ENCODE measurements at regions not wholly inside any gene's neighbourhood (a gene's known extent, or its start where the extent isn't known, plus 50 kb on each side); places are given as distances from the start of the nearest gene placed in this dataset.
A peak's percentile ranks its signal among the peaks of the same experiment; 100 is the strongest.

GRCh38 chr4:120977435-120977997 is 55.0 kb upstream of the PRDM5 start:
- no peaks in the 10 kb centered on the region for H3K4me1 ChIP-seq
- no peak overlapping the region for H3K4me3 ChIP-seq
- H3K27me3 ChIP-seq: no peaks in the 10 kb centered on the region
- no peaks in the 10 kb centered on the region for H3K9me3 ChIP-seq
- TF ChIP-seq POLR2A (IDR thresholded peaks at IDR 0.05) (no peak), CTCF (IDR thresholded peaks at IDR 0.05) (peak in 4 of 6 experiments; percentile 18 to 40 (median 34))
- no peak for DNase-seq
- no peaks in the 10 kb centered on the region for H3K36me3 ChIP-seq
- H3K27ac ChIP-seq: no peak overlapping the region

- Histone ChIP-seq H3K9me3 (no peaks in the 10 kb centered on the region), H3K27me3 (no peaks in the 10 kb centered on the region), H3K27ac (no peak overlapping the region), H3K4me3 (no peak overlapping the region), H3K36me3 (no peaks in the 10 kb centered on the region), H3K4me1 (no peaks in the 10 kb centered on the region)
- TF ChIP-seq CTCF (IDR thresholded peaks at IDR 0.05) (no peak), POLR2A (IDR thresholded peaks at IDR 0.05) (no peak)
- no peak for DNase-seq
Measured at GRCh38 chr4:120973207-120973606, 50.7 kb upstream of the PRDM5 start.

Data from Peyer's patch (tissue), 4 donors.